ENCODE measurements at regions not wholly inside any gene's neighbourhood (a gene's known extent, or its start where the extent isn't known, plus 50 kb on each side); places are given as distances from the start of the nearest gene placed in this dataset.

GRCh38 chr14:95387826-95388445 lies 68.2 kb upstream of the CLMN start:
- TF ChIP-seq TOX (CRISPR knock-in tag; IDR thresholded peaks at IDR 0.05; ENCODE audit: borderline replicate concordance): no peak
- TF ChIP-seq CREB5 (CRISPR knock-in tag; IDR thresholded peaks at IDR 0.05; ENCODE audit: low read depth): no peak
- TF ChIP-seq ESRRG (CRISPR knock-in tag; IDR thresholded peaks at IDR 0.05): no peak
- no peak for TF ChIP-seq ARNTL (CRISPR knock-in tag; IDR thresholded peaks at IDR 0.05; ENCODE audit: borderline replicate concordance, low read depth)
- no peak for TF ChIP-seq ZNF70 (CRISPR knock-in tag; IDR thresholded peaks at IDR 0.05)
- no peak for TF ChIP-seq ZC3H10 (CRISPR knock-in tag; IDR thresholded peaks at IDR 0.05)
